ENCODE measurements at regions not wholly inside any gene's neighbourhood (a gene's known extent, or its start where the extent isn't known, plus 50 kb on each side); places are given as distances from the start of the nearest gene placed in this dataset.

GRCh38 chr17:71658996-71659395, 461.8 kb upstream of the SOX9 start:
- no peak overlapping the region for H4K5ac ChIP-seq (ENCODE audit: insufficient read length, low read depth, low read length)
- H3K27me3 ChIP-seq (replicated peaks in 1 of 4; ENCODE audit: control insufficient read depth in 3 of 4, extremely low read depth in 1 of 4, insufficient read depth in 3 of 4, low read length in 3 of 4): no peaks in the 10 kb centered on the region

More at GRCh38 chr17:71658996-71659395, 461.8 kb upstream of the SOX9 start:
- Histone ChIP-seq H2AFZ (ENCODE audit: low read length) (peak overlapping the region; percentile 24; the same call in 1 of the 2 replicates), H2AK5ac (ENCODE audit: low read depth, low read length) (no peak overlapping the region), H3K4ac (replicated peaks; ENCODE audit: insufficient read length, low read depth, low read length) (no peak overlapping the region), H3K14ac (ENCODE audit: insufficient read length) (no peak overlapping the region), H3K79me1 (ENCODE audit: low read depth, low read length) (no peaks in the 10 kb centered on the region), H4K91ac (replicated peaks; ENCODE audit: insufficient read length, low read length) (no peak overlapping the region), H3K9ac (replicated peaks in 1 of 4; ENCODE audit: extremely low read depth in 1 of 4, low read depth in 3 of 4, low read length in 3 of 4) (no peak overlapping the region), H2BK120ac (replicated peaks; ENCODE audit: low read depth, low read length) (no peak overlapping the region), H2BK20ac (ENCODE audit: low read length) (no peak overlapping the region), H3K18ac (ENCODE audit: extremely low read depth, low read length) (no peak overlapping the region), H3K23ac (ENCODE audit: insufficient read length) (no peak overlapping the region), H3K4me1 (replicated peaks in 1 of 4; ENCODE audit: control insufficient read depth in 3 of 4, insufficient read depth in 4 of 4, low read length in 3 of 4) (no peaks in the 10 kb centered on the region), H3K27ac (ENCODE audit: low read depth, low read length) (no peak overlapping the region), H3K9me3 (ENCODE audit: insufficient read depth in 2 of 2, low read depth in 1 of 2, low read length in 1 of 2) (no peaks in the 10 kb centered on the region), H4K8ac (ENCODE audit: extremely low read depth, insufficient read depth, low read length) (peak overlapping the region; percentile 82; the same call in 1 of the 2 replicates), H2BK12ac (ENCODE audit: low read depth, low read length) (no peak overlapping the region), H2BK5ac (ENCODE audit: low read depth, low read length) (no peak overlapping the region), H2BK15ac (ENCODE audit: low read length) (no peak overlapping the region), H4K20me1 (replicated peaks in 1 of 2; ENCODE audit: control insufficient read depth in 1 of 2, insufficient read depth in 2 of 2, low read length in 2 of 2) (no peaks in the 10 kb centered on the region), H3K4me2 (ENCODE audit: insufficient read depth in 1 of 2, low read depth in 2 of 2, low read length in 2 of 2) (no peak overlapping the region), H3K4me3 (ENCODE audit: extremely low read depth in 1 of 4, insufficient read depth in 2 of 4, low read depth in 3 of 4, low read length in 4 of 4) (no peak overlapping the region), H3K56ac (replicated peaks; ENCODE audit: insufficient read length, low read depth, low read length) (no peak overlapping the region), H3K23me2 (ENCODE audit: low read depth, low read length) (no peaks in the 10 kb centered on the region), H3K36me3 (ENCODE audit: control insufficient read depth in 2 of 4, insufficient read depth in 4 of 4, low read length in 3 of 4) (no peaks in the 10 kb centered on the region), H3K79me2 (ENCODE audit: control insufficient read depth in 1 of 2, insufficient read depth in 2 of 2, low read length in 2 of 2) (no peaks in the 10 kb centered on the region)
- WGBS, 2 experiments (ENCODE audit: extremely low coverage in 1 of 2, insufficient coverage in 1 of 2, insufficient read length in 1 of 2, insufficient replicate concordance in 2 of 2, low coverage in 1 of 2, low lambda C conversion rate in 2 of 2, missing lambda C conversion rate in 1 of 2): 89% methylated on average over 9 of the region's 9 CpGs; no CpG with 5 or more reads in 1 of the 2 experiments
- ChIA-PET CTCF (ENCODE audit: partially characterized antibody) (interaction anchor here (0.8 kb wide), 1 partner anchor 13 kb away, joined by 4 read pairs; no protein-coding TSS in a partner anchor), POLR2A (ENCODE audit: partially characterized antibody) (no interaction called here)
- TF ChIP-seq RNF2 (IDR thresholded peaks at IDR 0.05; ENCODE audit: borderline replicate concordance, low read depth, low read length, missing control alignments, poor library complexity, severe bottlenecking) (no peak), CHD1 (IDR thresholded peaks at IDR 0.05; ENCODE audit: low read depth, low read length) (no peak)
- FAIRE-seq (no peak), DNase-seq (ENCODE audit: low read depth in 1 of 2, low spot score in 2 of 2) (no peak)
